ENCODE measurements at regions not wholly inside any gene's neighbourhood (a gene's known extent, or its start where the extent isn't known, plus 50 kb on each side); places are given as distances from the start of the nearest gene placed in this dataset.

DNA sequence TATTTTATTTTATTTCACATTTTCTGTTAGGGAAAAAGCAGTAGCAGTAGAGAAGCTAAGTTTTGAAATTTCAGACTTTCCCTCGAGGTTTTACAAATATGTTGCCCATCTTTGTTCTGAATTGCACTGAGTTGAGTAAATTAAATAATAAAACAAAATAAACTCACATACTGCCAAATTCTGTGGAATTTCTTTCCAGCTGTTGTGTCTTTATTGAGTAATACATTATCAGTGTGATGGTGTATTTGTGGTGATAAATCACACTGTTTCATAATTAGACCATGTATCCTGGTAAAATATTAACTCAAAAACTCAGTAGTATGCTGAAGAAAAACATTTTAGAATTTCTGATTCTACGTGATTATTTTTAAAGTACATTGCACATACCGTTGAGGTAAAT, 592.1 kb downstream of the SI start:
- no peaks in the 10 kb centered on the region for H3K9me3 ChIP-seq (replicated peaks)
- DNase-seq: no peak
- no peak overlapping the region for H3K27ac ChIP-seq
- no peak overlapping the region for H3K4me3 ChIP-seq
- H3K27me3 ChIP-seq: no peaks in the 10 kb centered on the region
- no peaks in the 10 kb centered on the region for H3K4me1 ChIP-seq
- no peaks in the 10 kb centered on the region for H3K36me3 ChIP-seq

DNA sequence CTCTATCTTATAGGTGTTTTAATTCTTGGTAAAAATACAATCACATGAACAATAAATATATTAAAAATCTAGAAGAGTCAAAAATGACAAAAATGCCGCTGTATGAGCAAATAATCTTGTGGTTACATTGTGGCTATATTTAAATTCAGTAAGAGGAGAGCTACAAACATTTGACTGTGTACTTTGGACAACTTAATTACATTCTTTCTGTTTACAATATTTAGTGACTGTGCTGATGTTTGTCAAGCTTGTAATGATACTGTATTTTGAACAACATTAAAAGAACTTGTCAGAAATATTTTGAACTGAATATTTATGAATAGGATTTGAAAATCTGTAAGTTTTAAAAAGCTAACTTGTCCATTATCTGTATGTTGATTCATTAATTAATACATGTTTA, 598.3 kb downstream of the SI start:
- Histone ChIP-seq H3K36me3 (no peaks in the 10 kb centered on the region), H3K4me1 (no peaks in the 10 kb centered on the region), H3K4me3 (no peak overlapping the region), H3K9me3 (replicated peaks) (no peaks in the 10 kb centered on the region), H3K27ac (no peak overlapping the region), H3K27me3 (no peaks in the 10 kb centered on the region)
- no peak for DNase-seq

DNA sequence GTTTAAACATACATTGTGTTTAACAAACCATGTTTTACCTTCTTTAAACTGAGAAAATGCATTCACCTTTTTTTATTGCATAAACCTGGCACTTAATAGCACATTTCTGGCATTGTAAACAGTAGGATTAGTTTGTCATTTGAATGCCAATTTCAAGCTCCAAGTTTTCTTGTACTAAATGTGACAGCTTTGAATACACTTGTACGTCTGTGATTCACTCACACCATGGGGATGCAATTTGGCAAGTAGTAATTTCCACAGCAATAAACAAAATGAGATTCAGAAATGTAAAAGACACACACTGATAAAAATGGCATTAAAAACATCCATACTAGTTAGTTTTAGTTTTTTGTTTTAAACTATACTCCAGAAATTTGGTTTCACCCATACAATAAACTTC, 598.9 kb downstream of the SI start:
- H3K27ac ChIP-seq: no peak overlapping the region
- H3K27me3 ChIP-seq: no peaks in the 10 kb centered on the region
- no peaks in the 10 kb centered on the region for H3K9me3 ChIP-seq (replicated peaks)
- H3K36me3 ChIP-seq: no peaks in the 10 kb centered on the region
- H3K4me1 ChIP-seq: no peaks in the 10 kb centered on the region
- no peak for DNase-seq
- H3K4me3 ChIP-seq: no peak overlapping the region

DNA sequence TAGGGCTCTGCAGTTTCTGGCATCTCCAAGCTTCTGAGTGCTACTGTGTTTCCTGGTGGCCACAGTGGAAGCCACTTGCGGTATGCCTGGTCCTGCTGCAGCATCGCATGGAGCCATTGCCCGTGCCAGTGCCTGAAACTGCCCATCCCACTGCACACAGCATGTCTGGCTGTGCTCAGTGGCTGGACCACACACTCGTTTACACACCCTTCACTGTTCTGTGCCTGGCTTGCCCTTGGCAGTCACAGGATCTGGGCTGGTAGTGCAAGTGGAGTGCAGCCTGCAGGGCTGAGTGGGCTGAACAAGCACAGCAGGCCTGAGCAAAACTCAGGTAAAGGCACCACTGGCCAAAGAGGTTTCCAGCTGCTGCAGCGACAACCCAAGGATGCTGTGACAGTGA, 600.0 kb downstream of the SI start:
- no peaks in the 10 kb centered on the region for H3K9me3 ChIP-seq (replicated peaks)

DNA sequence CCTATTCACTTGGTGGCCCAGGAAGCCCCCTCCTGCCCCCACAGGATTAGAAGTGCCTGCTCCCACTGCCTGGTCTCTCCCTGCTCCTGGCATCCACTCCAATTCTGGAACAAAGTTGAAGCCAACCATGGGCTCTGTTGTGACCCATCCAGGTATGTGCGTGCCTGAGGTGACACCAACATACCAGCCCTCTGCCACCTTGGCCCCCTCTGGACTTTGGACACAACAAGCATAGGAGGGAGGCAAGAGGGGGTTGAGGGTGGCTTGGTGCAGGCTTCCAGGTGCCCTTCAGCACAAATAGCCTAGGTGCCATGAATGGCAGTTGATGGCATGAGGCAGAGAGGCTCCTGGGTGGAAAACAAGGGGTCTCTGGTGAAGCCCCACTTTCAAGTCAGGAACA, 600.9 kb downstream of the SI start:
- DNase-seq: no peak
- Histone ChIP-seq H3K27me3 (no peaks in the 10 kb centered on the region), H3K27ac (no peak overlapping the region), H3K36me3 (no peaks in the 10 kb centered on the region), H3K9me3 (replicated peaks) (no peaks in the 10 kb centered on the region), H3K4me1 (no peaks in the 10 kb centered on the region), H3K4me3 (no peak overlapping the region)

More for the DNA sequence above, 600.0 kb downstream of the SI start:
- H3K27ac ChIP-seq: no peak overlapping the region
- no peak overlapping the region for H3K4me3 ChIP-seq
- no peaks in the 10 kb centered on the region for H3K36me3 ChIP-seq
- no peaks in the 10 kb centered on the region for H3K4me1 ChIP-seq
- no peaks in the 10 kb centered on the region for H3K27me3 ChIP-seq
- DNase-seq: no peak

DNA sequence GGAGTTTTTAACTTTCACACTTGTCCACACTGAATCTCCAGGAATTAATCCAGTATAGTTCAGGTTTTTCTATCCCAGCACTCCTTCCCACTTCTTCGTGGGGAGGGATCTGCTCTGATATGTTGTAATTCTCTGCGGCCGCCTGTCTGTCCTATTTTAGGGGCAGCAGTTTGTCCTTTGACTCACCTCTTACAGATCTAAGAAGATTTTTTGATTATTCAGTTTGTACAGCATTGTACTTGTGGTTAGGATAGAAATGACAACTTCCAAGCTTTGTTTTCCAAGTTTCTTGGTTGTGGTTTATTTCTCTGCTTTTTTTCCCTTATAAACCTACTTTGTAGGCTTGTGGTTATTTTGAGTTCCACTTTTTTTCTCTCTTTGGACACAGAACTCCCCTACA, 601.7 kb downstream of the SI start:
- H3K9me3 ChIP-seq (replicated peaks): no peaks in the 10 kb centered on the region
- DNase-seq: no peak
- no peaks in the 10 kb centered on the region for H3K4me1 ChIP-seq
- H3K27me3 ChIP-seq: no peaks in the 10 kb centered on the region
- no peak overlapping the region for H3K4me3 ChIP-seq
- H3K27ac ChIP-seq: no peak overlapping the region
- no peaks in the 10 kb centered on the region for H3K36me3 ChIP-seq

DNA sequence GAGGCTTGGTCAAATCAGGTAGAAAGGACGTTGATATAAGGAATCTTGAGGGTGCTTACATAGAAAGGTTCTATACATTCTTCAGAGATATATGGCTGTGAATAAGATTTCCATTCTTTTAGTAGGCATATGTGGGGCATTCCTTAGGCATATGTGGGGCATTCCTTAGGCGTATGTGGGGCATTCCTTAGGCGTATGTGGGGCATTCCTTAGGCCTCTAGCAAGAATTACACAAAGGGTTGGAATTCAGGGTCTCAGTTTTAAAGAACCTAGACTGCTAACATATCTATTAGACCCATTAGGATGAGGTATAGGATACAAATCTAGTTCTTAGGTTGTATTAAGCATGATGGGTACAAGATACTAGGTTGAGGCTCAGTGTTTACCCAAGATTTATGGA, 607.8 kb downstream of the SI start:
- Histone ChIP-seq H3K27me3 (no peaks in the 10 kb centered on the region), H3K36me3 (no peaks in the 10 kb centered on the region), H3K4me1 (no peaks in the 10 kb centered on the region), H3K27ac (no peak overlapping the region), H3K4me3 (no peak overlapping the region), H3K9me3 (replicated peaks) (no peaks in the 10 kb centered on the region)
- DNase-seq: no peak

DNA sequence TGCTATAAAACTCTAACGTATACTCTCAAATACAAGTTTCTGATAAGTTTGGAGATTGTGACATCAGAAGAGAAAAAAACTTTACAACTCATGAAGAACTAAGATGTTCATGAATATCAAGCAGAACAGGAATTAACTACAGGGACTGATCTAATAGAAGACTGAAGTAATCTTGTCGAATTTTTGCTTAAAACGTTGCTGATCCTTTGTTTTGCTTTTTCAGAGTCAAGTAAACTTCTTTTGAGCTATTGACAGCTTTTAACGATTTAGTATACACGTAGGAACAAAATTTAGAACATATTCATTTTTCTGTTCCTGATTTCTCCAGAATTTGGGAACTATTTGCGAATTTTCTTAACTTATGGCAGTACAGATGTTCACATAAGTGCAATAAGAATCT, 610.2 kb downstream of the SI start:
- no peak for DNase-seq
- H3K27ac ChIP-seq: no peak overlapping the region
- H3K4me1 ChIP-seq: no peaks in the 10 kb centered on the region
- no peaks in the 10 kb centered on the region for H3K9me3 ChIP-seq (replicated peaks)
- no peak overlapping the region for H3K4me3 ChIP-seq
- H3K36me3 ChIP-seq: no peaks in the 10 kb centered on the region
- no peaks in the 10 kb centered on the region for H3K27me3 ChIP-seq

DNA sequence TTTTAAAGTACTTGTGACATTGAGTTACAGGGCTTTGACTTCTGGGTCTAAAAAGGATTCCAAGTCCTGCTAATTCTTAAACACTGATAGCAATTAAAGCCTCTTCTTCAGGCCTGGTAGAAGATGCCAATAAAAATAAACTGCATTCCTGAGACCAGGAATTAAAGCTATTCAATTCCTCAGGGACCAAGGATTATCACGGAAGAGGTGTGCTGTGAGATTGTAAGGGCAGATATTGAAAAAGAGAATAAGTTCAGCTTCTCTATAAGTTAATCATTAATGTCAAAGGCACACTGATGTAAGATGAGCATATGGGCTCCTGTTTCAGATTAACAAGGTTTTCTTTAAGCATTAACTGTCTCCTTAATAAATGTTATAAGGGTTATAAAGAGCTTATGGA, 611.3 kb downstream of the SI start:
- Histone ChIP-seq H3K4me1 (no peaks in the 10 kb centered on the region), H3K36me3 (no peaks in the 10 kb centered on the region), H3K27me3 (no peaks in the 10 kb centered on the region), H3K4me3 (no peak overlapping the region), H3K9me3 (replicated peaks) (no peaks in the 10 kb centered on the region), H3K27ac (no peak overlapping the region)
- no peak for DNase-seq

DNA sequence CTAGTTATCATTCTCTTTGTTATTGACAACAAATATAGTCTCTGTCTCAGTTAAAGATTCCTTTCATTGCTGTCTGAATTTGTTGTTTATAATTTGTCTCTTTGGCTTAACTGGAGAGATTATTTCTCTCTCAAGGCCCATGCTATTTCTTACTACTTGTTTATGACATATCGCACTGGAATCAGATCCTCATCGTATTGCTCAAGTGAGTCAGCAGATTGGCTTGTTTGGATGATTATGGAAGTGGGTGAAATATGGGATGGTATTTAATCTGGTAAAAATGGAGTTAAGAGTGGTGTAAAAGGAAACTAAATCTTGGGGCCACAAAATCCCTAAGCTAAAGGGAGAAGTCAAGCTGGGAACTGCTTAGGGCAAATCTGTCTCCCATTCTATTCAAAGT, 613.1 kb downstream of the SI start:
- H3K9me3 ChIP-seq (replicated peaks): no peaks in the 10 kb centered on the region
- H3K4me1 ChIP-seq: no peaks in the 10 kb centered on the region
- H3K27ac ChIP-seq: no peak overlapping the region
- no peaks in the 10 kb centered on the region for H3K27me3 ChIP-seq
- no peaks in the 10 kb centered on the region for H3K36me3 ChIP-seq
- H3K4me3 ChIP-seq: no peak overlapping the region
- no peak for DNase-seq

DNA sequence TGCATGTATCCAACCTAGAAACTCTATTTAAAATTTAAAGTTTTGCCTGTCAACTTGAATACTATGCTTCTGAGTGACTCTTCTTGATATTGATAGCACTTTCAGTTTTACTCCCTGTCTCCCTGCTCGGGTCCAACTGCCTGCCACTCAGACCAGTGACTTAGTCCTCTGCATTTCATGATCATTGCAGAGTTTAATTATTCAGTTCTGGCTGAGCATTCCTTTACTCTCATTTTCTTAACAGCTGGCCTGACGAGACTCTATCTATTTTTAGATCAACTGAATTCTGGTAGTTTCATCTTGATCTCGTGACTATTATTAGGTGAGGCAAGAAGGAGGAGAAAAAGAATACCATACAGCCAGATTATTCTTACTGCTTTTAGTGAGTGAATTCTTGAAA, 617.4 kb downstream of the SI start:
- Histone ChIP-seq H3K27me3 (no peaks in the 10 kb centered on the region), H3K4me3 (peak overlapping the region; percentile 31), H3K27ac (peak overlapping the region; percentile 27; the same call in 1 of the 2 replicates), H3K36me3 (no peaks in the 10 kb centered on the region), H3K9me3 (replicated peaks) (no peaks in the 10 kb centered on the region), H3K4me1 (no peaks in the 10 kb centered on the region)
- peak in 1 of 2 experiments; percentile 10 for DNase-seq

DNA sequence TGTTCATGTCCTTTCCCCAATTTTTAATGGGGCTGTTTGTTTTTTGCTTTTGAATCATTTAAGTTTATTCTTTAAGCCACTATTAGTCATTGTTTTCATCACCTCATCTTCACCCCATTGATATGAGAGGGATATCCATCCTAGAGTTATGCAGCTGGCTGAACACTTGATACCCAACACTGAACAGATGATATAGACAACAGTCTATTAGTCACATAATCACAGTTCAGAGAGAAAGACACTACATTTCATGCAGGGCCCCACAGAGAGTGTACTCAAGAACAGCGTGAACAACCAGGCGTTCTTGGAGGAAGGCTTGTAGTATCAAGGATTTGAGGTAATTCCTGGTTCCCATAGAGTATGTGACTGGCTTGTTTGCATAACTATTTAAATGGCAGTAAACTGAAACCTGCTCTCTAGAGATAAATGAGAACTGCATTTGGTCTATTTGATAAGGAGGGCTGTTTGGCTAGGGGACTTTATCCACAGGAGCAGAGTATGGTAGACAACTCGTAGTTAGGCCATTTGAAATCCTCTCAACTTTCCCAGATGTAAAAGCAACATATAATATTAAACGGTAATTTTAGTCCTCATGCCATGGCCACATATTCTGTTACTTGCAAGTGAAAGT, 618.7 kb downstream of the SI start:
- H3K27me3 ChIP-seq: no peaks in the 10 kb centered on the region
- H3K4me3 ChIP-seq: no peak overlapping the region
- H3K27ac ChIP-seq: no peak overlapping the region
- no peaks in the 10 kb centered on the region for H3K36me3 ChIP-seq
- no peaks in the 10 kb centered on the region for H3K9me3 ChIP-seq (replicated peaks)
- no peaks in the 10 kb centered on the region for H3K4me1 ChIP-seq
- DNase-seq: peak in 1 of 2 experiments; percentile 20

DNA sequence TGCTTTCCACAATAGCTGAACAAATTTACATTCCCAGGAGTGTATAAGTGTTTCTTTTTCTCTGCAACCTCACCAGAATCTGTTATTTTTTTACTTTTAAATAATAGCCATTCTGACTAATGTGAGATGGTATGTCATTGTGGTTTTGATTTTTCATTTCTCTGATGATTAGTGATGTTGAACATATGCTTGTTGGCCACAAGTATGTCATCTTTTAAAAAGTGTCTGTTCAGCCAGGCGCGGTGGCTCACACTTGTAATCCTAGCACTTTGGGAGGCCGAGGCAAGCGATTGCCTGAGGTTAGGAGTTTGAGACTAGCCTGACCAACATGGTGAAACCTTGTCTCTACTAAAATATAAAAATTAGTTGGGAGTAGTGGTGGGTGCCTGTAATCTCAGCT, 619.3 kb downstream of the SI start:
- Histone ChIP-seq H3K27ac (no peak overlapping the region), H3K9me3 (replicated peaks) (no peaks in the 10 kb centered on the region), H3K4me3 (no peak overlapping the region), H3K36me3 (no peaks in the 10 kb centered on the region), H3K27me3 (no peaks in the 10 kb centered on the region), H3K4me1 (no peaks in the 10 kb centered on the region)
- DNase-seq: peak; percentile 7 to 12

DNA sequence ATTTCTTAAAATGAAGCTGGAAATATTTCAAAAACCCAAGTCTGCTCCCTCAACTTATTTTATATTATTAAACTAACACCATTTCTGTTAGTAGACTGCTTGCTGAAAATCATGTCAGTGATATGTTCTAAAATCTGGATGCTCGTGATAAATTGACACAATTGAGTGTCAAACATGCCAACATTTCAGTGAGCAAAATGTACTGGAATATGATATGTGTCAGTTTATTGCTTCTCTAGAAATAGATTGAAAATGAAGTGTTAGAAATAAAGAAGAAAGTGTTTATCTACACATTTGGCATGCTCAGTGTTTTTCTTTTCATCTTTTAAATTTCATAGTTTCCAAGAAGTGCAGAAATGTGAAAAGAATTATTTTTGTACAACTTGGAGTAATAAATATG, 624.6 kb downstream of the SI start:
- DNase-seq: no peak
- H3K36me3 ChIP-seq: no peaks in the 10 kb centered on the region
- H3K4me3 ChIP-seq: no peak overlapping the region
- no peaks in the 10 kb centered on the region for H3K4me1 ChIP-seq
- H3K9me3 ChIP-seq (replicated peaks): no peaks in the 10 kb centered on the region
- no peaks in the 10 kb centered on the region for H3K27me3 ChIP-seq
- no peak overlapping the region for H3K27ac ChIP-seq

DNA sequence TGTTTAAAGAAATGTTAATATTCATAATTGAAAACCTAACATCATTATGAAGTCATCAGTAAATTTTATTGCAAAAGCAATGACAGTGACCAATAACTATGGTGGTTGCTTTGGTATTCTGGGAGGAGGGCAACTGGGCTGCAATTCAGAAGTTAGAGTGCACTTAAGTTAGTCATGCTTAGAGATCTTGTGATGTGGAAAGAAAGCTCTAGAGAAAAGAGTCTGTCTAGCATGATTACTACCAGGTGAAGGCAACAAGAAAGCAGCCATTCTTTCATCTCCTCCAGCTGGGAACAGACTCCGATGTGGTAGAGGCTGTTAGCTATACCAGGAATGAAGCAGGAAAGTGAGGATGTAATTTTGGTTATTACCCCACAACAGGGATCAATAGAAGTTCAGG, 625.6 kb downstream of the SI start:
- H3K4me1 ChIP-seq: no peaks in the 10 kb centered on the region
- H3K27ac ChIP-seq: no peak overlapping the region
- H3K27me3 ChIP-seq: no peaks in the 10 kb centered on the region
- no peaks in the 10 kb centered on the region for H3K9me3 ChIP-seq (replicated peaks)
- H3K4me3 ChIP-seq: no peak overlapping the region
- DNase-seq: no peak
- no peaks in the 10 kb centered on the region for H3K36me3 ChIP-seq

DNA sequence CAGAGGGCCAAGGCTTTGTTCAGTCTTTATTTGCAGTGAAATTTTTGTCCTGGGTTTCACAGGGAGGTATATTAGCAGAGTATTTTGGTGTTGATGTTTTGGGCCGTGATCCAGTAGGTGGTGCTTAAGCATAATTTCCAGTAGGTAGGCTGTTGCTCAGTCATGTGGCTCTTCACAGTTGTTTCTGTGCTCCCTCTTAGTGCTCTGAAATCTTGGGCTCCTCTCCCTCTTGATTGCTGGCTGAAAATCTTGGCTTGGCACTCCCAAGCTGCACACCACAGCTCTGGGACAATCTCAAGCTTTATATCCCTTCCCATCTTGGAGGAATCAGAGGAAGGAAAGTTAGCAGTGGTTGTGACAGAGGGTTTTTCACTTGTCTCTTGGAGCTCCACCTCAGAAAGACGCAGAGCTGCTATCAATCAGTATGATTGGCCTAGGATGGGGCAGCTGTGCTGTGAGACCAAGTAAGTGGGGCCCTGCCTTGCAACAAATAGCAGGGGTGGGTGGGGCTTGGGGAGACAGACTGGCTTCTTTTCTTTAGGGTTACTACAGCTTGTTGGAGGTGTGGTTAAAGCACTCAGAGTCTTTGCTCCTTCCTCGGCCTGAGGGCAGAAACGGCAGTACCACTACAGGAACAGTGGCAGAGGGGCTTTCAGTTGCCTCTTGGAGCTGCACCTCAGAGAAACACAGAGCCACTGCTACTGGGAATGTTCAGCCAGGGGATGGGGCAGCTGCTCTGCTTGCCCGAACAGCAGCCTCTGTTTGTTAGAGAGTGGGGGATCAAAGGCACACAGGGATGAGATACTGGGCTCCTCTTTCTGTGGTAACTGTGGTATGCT, 627.0 kb downstream of the SI start:
- peak; percentile 15 to 27 for DNase-seq
- Histone ChIP-seq H3K4me3 (no peak overlapping the region), H3K9me3 (replicated peaks) (no peaks in the 10 kb centered on the region), H3K27ac (no peak overlapping the region), H3K4me1 (no peaks in the 10 kb centered on the region), H3K36me3 (no peaks in the 10 kb centered on the region), H3K27me3 (no peaks in the 10 kb centered on the region)

All from SJCRH30 (cell line).